ENCODE measurements at regions not wholly inside any gene's neighbourhood (a gene's known extent, or its start where the extent isn't known, plus 50 kb on each side); places are given as distances from the start of the nearest gene placed in this dataset.

DNA sequence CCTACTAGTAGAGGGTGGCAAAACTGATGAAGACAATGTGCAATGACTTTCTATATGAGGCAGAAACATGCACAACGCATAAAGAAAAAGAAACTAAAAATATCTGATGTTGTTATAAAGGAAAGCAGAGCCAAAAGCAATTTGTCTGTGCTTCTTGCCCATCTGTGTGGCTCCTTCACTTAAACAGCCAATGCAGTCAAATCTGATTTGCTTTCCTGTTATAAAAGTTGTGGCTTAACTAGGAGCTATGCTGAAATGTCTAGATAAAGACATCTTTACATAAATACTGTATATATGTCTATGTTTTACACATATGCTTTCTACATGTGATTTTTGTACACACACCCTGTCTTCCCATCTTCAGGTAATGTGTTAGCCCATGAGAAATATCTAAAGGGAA lies 508.2 kb downstream of the CETN3 start:
- Mint-ChIP-seq H3K4me1 (no peaks in the 10 kb centered on the region), H3K36me3 (no peaks in the 10 kb centered on the region)
- DNase-seq, result no peak

GRCh38 chr5:89900346-89900745 lies 509.2 kb downstream of the CETN3 start:
- H3K4me1 Mint-ChIP-seq, result no peaks in the 10 kb centered on the region
- DNase-seq, result no peak
- no peaks in the 10 kb centered on the region for H3K27me3 Mint-ChIP-seq (ENCODE audit: low read depth in 3 of 3)
- H3K27ac Mint-ChIP-seq, result no peak overlapping the region
- H3K4me3 Mint-ChIP-seq, result no peak overlapping the region
- H3K36me3 Mint-ChIP-seq, result no peaks in the 10 kb centered on the region
- peaks cover 0 to 7% (median 3%) of the 10 kb centered on the region in 6 donors for H3K9me3 Mint-ChIP-seq

More for the DNA sequence above, 508.2 kb downstream of the CETN3 start:
- H3K27ac Mint-ChIP-seq, result no peak overlapping the region
- no peak overlapping the region for H3K4me3 Mint-ChIP-seq
- peaks cover 0 to 7% (median 3%) of the 10 kb centered on the region in 6 donors for H3K9me3 Mint-ChIP-seq
- H3K27me3 Mint-ChIP-seq (ENCODE audit: low read depth in 3 of 3), result no peaks in the 10 kb centered on the region

DNA sequence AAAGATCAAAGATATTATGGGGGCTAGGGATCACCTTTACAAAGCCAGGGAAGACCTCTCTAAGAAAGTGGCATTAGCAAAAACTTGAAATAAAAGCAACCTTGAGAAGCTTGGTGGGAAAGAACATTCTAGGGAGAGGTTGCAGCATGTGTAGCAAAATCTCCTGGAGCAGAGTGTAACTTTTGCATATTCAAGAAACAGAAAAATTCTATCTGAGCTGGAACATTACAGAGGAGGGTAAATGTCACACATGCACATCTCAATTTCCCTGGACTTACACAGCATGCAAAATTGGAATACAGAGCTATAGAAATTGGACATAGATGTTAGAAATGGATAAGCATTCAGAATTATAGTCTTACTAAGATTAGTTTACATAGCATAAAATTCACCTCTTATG lies 510.0 kb downstream of the CETN3 start:
- no peaks in the 10 kb centered on the region for H3K36me3 Mint-ChIP-seq
- no peak for DNase-seq
- no peak overlapping the region for H3K27ac Mint-ChIP-seq
- peaks cover 0 to 9% (median 5%) of the 10 kb centered on the region in 6 donors for H3K9me3 Mint-ChIP-seq
- H3K27me3 Mint-ChIP-seq (ENCODE audit: low read depth in 3 of 3), result no peaks in the 10 kb centered on the region
- H3K4me1 Mint-ChIP-seq, result no peaks in the 10 kb centered on the region
- H3K4me3 Mint-ChIP-seq, result no peak overlapping the region

- Mint-ChIP-seq H3K36me3 (no peaks in the 10 kb centered on the region), H3K4me1 (no peaks in the 10 kb centered on the region), H3K27me3 (ENCODE audit: low read depth in 3 of 3) (peaks cover 0 to 1% (median 0%) of the 10 kb centered on the region in 3 donors), H3K4me3 (no peak overlapping the region), H3K27ac (no peak overlapping the region), H3K9me3 (peaks cover 9 to 24% (median 18%) of the 10 kb centered on the region in 6 donors)
- no peak for DNase-seq
Measured at GRCh38 chr5:89893546-89893945, 516.0 kb downstream of the CETN3 start.

- Mint-ChIP-seq H3K36me3 (no peaks in the 10 kb centered on the region), H3K4me3 (no peak overlapping the region), H3K9me3 (peaks cover 0 to 7% (median 3%) of the 10 kb centered on the region in 6 donors), H3K27me3 (ENCODE audit: low read depth in 3 of 3) (no peaks in the 10 kb centered on the region), H3K4me1 (no peaks in the 10 kb centered on the region), H3K27ac (no peak overlapping the region)
- DNase-seq, result no peak
Measured at GRCh38 chr5:89885670-89886069, 523.9 kb downstream of the CETN3 start.

GRCh38 chr5:89883967-89884366 lies 525.6 kb downstream of the CETN3 start:
- no peak overlapping the region for H3K4me3 Mint-ChIP-seq
- peaks cover 0 to 4% (median 0%) of the 10 kb centered on the region in 3 donors for H3K27me3 Mint-ChIP-seq (ENCODE audit: low read depth in 3 of 3)
- no peak overlapping the region for H3K27ac Mint-ChIP-seq
- no peak for DNase-seq
- peaks cover 1 to 15% (median 5%) of the 10 kb centered on the region in 6 donors for H3K9me3 Mint-ChIP-seq
- no peaks in the 10 kb centered on the region for H3K4me1 Mint-ChIP-seq
- H3K36me3 Mint-ChIP-seq, result no peaks in the 10 kb centered on the region

DNA sequence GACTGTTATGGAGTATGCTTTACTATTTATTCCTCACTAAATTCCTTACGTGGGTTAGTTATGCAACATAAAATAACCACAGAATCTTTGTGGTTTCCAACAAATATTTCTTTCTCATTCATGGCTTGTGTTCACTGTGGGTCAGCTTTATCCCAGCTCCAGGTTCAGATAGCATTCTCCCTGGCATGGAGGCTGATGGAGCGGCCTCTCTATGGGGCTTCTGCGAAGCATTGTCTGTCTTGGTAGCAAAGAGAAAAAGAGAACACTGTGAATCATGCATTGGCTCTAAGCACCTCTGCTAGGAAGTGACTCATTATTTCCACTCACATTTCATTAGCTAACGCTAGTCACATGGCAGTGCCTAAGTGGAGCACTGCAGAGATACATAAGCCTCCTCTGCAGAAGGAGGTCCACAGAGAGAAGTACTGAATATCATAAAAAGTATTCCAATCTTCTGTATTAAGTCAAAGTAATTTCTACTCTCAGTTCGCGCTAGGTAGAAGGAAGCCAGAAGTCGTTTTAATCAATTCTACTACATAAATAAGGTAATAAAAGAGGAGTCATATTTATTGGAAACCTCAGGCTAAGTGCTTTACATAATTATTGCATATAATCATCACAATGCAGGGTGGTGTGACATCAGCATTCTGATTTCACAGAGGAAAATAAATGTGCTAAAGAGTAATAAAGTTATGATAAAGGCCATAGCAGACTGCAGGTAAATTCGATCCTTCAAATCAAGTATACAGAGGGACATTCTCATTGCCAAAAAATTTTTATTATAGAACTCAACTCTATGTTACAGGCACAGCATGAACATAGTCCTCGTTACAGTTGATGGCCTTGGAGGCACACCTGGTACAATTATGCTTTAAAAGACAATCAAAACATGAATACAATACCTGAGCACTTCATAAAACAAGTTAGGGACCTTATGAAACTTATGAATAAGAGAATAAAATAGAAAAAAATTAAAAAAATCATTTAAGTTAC lies 531.1 kb downstream of the CETN3 start:
- peaks cover 0 to 4% (median 1%) of the 10 kb centered on the region in 3 donors for H3K27me3 Mint-ChIP-seq (ENCODE audit: low read depth in 3 of 3)
- H3K9me3 Mint-ChIP-seq, result peaks cover 0 to 11% (median 2%) of the 10 kb centered on the region in 6 donors
- no peak overlapping the region for H3K27ac Mint-ChIP-seq
- no peak overlapping the region for H3K4me3 Mint-ChIP-seq
- H3K4me1 Mint-ChIP-seq, result no peaks in the 10 kb centered on the region
- no peaks in the 10 kb centered on the region for H3K36me3 Mint-ChIP-seq
- no peak for DNase-seq

DNA sequence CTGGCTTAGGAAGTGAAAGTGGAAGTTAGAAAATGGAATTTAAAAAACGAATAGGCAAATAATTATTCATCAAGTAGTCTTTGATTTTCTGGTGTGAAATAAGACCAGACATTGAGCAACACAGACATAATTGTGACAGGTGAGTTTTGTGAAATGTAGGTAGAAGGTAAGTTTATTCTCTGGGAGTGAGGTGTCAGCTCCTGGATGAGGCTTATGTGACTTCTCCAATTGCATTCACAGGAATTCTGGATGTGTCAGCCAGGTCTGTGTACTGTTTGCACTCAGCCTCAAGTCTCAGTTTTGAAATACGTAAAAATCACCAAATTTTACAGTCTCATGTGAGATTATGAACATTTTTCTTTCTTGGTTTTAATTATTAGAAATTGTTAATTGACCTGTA lies 537.6 kb downstream of the CETN3 start:
- H3K9me3 Mint-ChIP-seq, result peaks cover 0 to 13% (median 0%) of the 10 kb centered on the region in 6 donors
- H3K36me3 Mint-ChIP-seq, result no peaks in the 10 kb centered on the region
- DNase-seq, result no peak
- no peak overlapping the region for H3K27ac Mint-ChIP-seq
- no peaks in the 10 kb centered on the region for H3K4me1 Mint-ChIP-seq
- peaks cover 0 to 1% (median 0%) of the 10 kb centered on the region in 3 donors for H3K27me3 Mint-ChIP-seq (ENCODE audit: low read depth in 3 of 3)
- no peak overlapping the region for H3K4me3 Mint-ChIP-seq

DNA sequence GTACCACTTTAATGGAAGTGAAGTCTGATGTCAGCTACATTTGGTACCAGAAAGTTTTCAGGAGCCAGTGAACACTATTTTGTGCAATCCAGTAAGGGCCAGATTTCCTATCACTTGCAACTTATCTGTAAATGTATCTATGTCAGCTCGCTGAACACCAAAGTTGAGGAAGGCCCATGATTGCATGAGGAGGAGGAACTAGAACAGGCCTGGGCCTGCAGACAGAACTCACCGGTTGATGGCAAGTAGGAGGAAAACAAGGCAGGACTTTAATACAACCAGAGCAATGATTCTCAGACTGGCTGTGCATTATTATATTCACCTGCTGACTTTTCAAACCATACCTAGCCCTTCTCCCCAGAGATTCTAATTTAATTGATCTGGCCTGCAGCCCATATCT lies 540.2 kb downstream of the CETN3 start:
- DNase-seq, result no peak
- Mint-ChIP-seq H3K4me1 (no peaks in the 10 kb centered on the region), H3K4me3 (no peak overlapping the region), H3K27ac (no peak overlapping the region), H3K27me3 (ENCODE audit: low read depth in 3 of 3) (peaks cover 0 to 1% (median 0%) of the 10 kb centered on the region in 3 donors), H3K36me3 (no peaks in the 10 kb centered on the region), H3K9me3 (peaks cover 0 to 13% (median under 1%) of the 10 kb centered on the region in 6 donors)

DNA sequence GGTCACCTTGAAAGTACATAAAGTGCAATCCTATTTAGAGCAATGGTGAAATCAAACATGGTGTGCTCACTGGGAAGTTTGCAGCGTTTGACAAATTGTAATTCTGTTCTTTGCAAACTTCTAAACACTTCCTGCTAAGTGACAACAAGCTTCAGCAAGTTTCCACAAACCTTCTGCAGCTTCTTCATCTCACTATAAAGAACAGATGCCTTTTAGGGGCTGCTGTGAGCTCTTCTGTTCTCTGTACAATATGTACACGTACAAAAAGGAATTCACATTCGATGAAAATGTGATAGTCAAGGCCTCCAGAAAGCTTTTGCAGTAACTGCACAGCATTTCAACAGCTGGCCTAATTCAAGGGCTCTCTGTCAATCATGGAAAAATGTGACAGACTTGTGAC lies 543.1 kb downstream of the CETN3 start:
- DNase-seq, result no peak
- H3K36me3 Mint-ChIP-seq, result no peaks in the 10 kb centered on the region
- no peak overlapping the region for H3K4me3 Mint-ChIP-seq
- H3K27me3 Mint-ChIP-seq (ENCODE audit: low read depth in 3 of 3), result peaks cover 0 to 1% (median 0%) of the 10 kb centered on the region in 3 donors
- H3K9me3 Mint-ChIP-seq, result peaks cover 0 to 9% (median under 1%) of the 10 kb centered on the region in 6 donors
- H3K4me1 Mint-ChIP-seq, result no peaks in the 10 kb centered on the region
- H3K27ac Mint-ChIP-seq, result no peak overlapping the region

DNA sequence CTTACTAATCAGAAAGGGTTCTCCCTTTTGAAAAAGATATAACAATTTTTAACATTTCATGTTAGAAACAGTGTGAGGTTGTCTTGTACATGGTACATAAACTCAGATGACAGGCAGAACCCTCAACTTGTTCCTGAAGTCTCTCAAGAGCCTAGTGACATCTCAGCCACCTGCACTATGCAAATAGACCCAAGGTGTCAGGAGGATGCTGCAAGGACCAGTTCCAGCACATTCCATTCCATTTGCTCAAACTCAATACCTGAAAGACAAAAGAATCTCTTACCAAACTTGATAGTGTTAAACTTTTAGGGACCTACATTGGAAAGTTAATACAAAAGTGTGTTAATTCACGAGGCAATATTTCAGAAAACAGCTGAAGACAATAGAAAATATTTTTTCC lies 544.6 kb downstream of the CETN3 start:
- Mint-ChIP-seq H3K36me3 (no peaks in the 10 kb centered on the region), H3K9me3 (peaks cover 0 to 7% (median under 1%) of the 10 kb centered on the region in 6 donors), H3K27me3 (ENCODE audit: low read depth in 3 of 3) (no peaks in the 10 kb centered on the region), H3K4me1 (no peaks in the 10 kb centered on the region), H3K27ac (no peak overlapping the region), H3K4me3 (no peak overlapping the region)
- DNase-seq, result no peak

DNA sequence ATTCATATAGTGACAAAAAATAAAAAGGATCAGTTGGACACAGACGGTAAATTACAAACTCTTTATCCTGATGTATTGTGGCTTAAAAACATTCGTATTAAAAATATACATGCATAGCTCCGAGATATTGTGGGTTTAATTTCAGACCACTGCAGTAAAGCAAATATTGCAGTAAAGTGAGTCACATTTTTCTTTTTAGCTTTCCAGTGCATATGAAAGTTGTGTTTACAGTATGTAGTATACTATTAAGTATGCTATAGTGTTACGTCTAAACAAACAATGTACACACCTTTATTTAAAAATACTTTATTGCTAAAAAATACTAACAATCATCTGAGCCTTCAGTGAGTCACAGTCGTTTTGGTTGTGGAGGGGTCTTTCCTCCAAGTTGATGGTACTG lies 551.8 kb downstream of the CETN3 start:
- Mint-ChIP-seq H3K4me3 (no peak overlapping the region), H3K4me1 (no peaks in the 10 kb centered on the region), H3K27me3 (ENCODE audit: low read depth in 3 of 3) (peaks cover 0 to 2% (median 0%) of the 10 kb centered on the region in 3 donors), H3K27ac (no peak overlapping the region), H3K9me3 (peaks cover 0 to 8% (median 1%) of the 10 kb centered on the region in 6 donors), H3K36me3 (no peaks in the 10 kb centered on the region)
- no peak for DNase-seq

DNA sequence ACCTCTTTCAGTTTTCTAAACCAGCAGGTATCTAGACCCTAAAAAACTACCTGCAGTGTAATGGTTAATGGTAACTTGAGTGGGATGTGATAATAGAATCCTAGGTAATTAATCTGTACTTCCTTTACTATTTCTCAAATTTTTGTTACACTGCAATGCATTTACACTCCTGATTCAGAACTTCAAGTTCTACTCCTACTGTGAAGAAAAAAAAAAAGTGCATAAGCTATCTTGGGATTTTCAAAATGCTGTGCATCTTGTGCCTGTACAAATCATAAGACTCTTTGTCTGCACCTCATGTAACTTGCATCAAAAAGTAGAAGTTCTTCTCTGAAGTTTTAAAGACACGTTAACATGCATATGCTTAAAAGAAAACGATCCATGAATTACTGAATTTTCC lies 554.1 kb downstream of the CETN3 start:
- no peaks in the 10 kb centered on the region for H3K4me1 Mint-ChIP-seq
- H3K36me3 Mint-ChIP-seq, result no peaks in the 10 kb centered on the region
- peaks cover 0 to 2% (median 0%) of the 10 kb centered on the region in 3 donors for H3K27me3 Mint-ChIP-seq (ENCODE audit: low read depth in 3 of 3)
- H3K27ac Mint-ChIP-seq, result no peak overlapping the region
- DNase-seq, result no peak
- H3K4me3 Mint-ChIP-seq, result no peak overlapping the region
- H3K9me3 Mint-ChIP-seq, result peaks cover 0 to 8% (median 1%) of the 10 kb centered on the region in 6 donors

DNA sequence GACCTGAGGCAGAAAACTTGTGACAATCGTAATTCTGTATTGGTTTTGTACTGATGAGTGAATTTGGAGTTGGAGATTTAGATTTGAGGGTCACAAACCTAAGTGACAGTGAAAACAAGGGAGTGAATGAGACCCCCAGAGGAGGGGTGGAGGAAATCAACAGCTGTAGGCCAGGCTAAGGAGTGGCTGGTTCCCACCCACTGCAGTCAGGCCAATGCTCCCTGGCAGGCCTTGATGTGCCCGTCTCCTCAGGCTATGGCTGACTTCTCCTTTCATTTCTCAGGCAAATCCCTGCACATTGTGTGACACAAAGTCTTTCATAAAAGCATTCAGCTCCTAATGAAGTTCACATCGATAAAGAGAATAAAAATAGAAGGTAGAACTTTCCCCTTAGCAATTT lies 557.6 kb downstream of the CETN3 start:
- no peaks in the 10 kb centered on the region for H3K36me3 Mint-ChIP-seq
- no peak overlapping the region for H3K4me3 Mint-ChIP-seq
- H3K27me3 Mint-ChIP-seq (ENCODE audit: low read depth in 3 of 3), result peaks cover 0 to 2% (median 0%) of the 10 kb centered on the region in 3 donors
- no peak overlapping the region for H3K27ac Mint-ChIP-seq
- peaks cover 0 to 4% (median 0%) of the 10 kb centered on the region in 6 donors for H3K9me3 Mint-ChIP-seq
- no peaks in the 10 kb centered on the region for H3K4me1 Mint-ChIP-seq
- no peak for DNase-seq

Measured in immature natural killer cell (primary cell).